T-cell (primary cell): ENCODE measurements at regions not wholly inside any gene's neighbourhood (a gene's known extent, or its start where the extent isn't known, plus 50 kb on each side); places are given as distances from the start of the nearest gene placed in this dataset.

Experiments
- ATAC-seq, 4 experiments: fragments of 200-7000 bp in 3 of 4; fragments of 150-1000 bp in 1 of 4; cut with Tn5 transposase; replicated peaks in 1 of 4; 1 replicate in 3 of 4; 2 replicates in 1 of 4; pipeline ENCODE4 v1.10.0; 2021; ENCODE audit warnings: moderate library complexity in 3 of 4, mild to moderate bottlenecking in 2 of 4, moderate number of reproducible peaks in 1 of 4
- CTCF ChIA-PET, 2 donors: fragments of 300-600 bp; sonication (Branson Sonifier 250); formaldehyde crosslinking; loops; one replicate each; lab custom pipeline; 2022; ENCODE audit warnings: antibody characterized with exemption in 2 of 2; lab: Charles Lee
- POLR2A ChIA-PET, 2 donors: fragments of 300-600 bp; sonication (Branson Sonifier 250); formaldehyde crosslinking; loops; one replicate each; lab custom pipeline; 2022; ENCODE audit warnings: antibody characterized with exemption in 2 of 2; lab: Charles Lee
- DNase-seq, 35 experiments: peaks; one replicate each; pipeline versions ENCODE4 v3.0.0 to v3.0.0-alpha.2; 2013 to 2023
- H3K27ac ChIP-seq: one replicate; pipeline ENCODE4 v1.5.1; 2013; ENCODE audit warnings: low read length
- H3K27me3 ChIP-seq, 2 experiments: replicated peaks in 1 of 2; 1 replicate in 1 of 2; 2 replicates in 1 of 2; pipeline versions ENCODE4 v1.6.1 to v1.7.0; 2013; ENCODE audit warnings: low read length in 1 of 2, mixed read lengths in 1 of 2; ENCODE audit not compliant: control insufficient read depth in 2 of 2, insufficient read depth in 2 of 2; ENCODE audit errors: extremely low read depth in 1 of 2
- H3K36me3 ChIP-seq, 2 donors: 1 replicate in 1 of 2; 2 replicates in 1 of 2; pipeline versions ENCODE4 v1.6.1 to v1.7.0; 2013; ENCODE audit warnings: low read length in 1 of 2; ENCODE audit not compliant: control insufficient read depth in 2 of 2, insufficient read depth in 1 of 2; ENCODE audit errors: extremely low read depth in 1 of 2
- H3K4me1 ChIP-seq, 2 experiments: 1 replicate in 1 of 2; 2 replicates in 1 of 2; pipeline versions ENCODE4 v1.6.1 to v1.7.0; 2013; ENCODE audit warnings: low read length in 2 of 2, mixed read lengths in 1 of 2; ENCODE audit not compliant: insufficient read depth in 2 of 2, control insufficient read depth in 1 of 2; ENCODE audit errors: extremely low read depth in 1 of 2
- H3K4me3 ChIP-seq, 2 donors: 1 replicate in 1 of 2; 2 replicates in 1 of 2; pipeline versions ENCODE4 v1.5.1 to v1.7.0; 2013; ENCODE audit warnings: mild to moderate bottlenecking in 2 of 2, low read length in 1 of 2, moderate library complexity in 1 of 2; ENCODE audit not compliant: control insufficient read depth in 1 of 2; ENCODE audit errors: extremely low read depth in 1 of 2
- H3K9me3 ChIP-seq: 2 replicates; pipeline ENCODE4 v1.7.0; 2013
- H3K27ac Mint-ChIP-seq, 2 donors: one replicate each; pipeline ENCODE4 v1.8.0; 2020 to 2021; ENCODE audit warnings: mild to moderate bottlenecking in 2 of 2, mixed read lengths in 2 of 2
- H3K27me3 Mint-ChIP-seq, 2 donors: one replicate each; pipeline ENCODE4 v1.8.0; 2021 to 2022; ENCODE audit warnings: mixed read lengths in 2 of 2
- H3K36me3 Mint-ChIP-seq: one replicate; pipeline ENCODE4 v1.8.0; 2021; ENCODE audit warnings: mixed read lengths
- H3K4me1 Mint-ChIP-seq, 3 donors: one replicate each; pipeline ENCODE4 v1.8.0; 2020 to 2022; ENCODE audit warnings: mixed read lengths in 3 of 3, mild to moderate bottlenecking in 1 of 3
- H3K4me3 Mint-ChIP-seq, 3 donors: one replicate each; pipeline ENCODE4 v1.8.0; 2020 to 2022; ENCODE audit warnings: mild to moderate bottlenecking in 3 of 3, mixed read lengths in 3 of 3, moderate library complexity in 3 of 3
- H3K9me3 Mint-ChIP-seq, 3 donors: one replicate each; pipeline ENCODE4 v1.8.0; 2020 to 2022; ENCODE audit warnings: mixed read lengths in 3 of 3
- WGBS: methylation state at CpG from one replicate; pipeline ENCODE4 v1.1.5; 2013; ENCODE audit warnings: missing lambda C conversion rate; ENCODE audit not compliant: insufficient coverage; 5-methylcytosine and 5-hydroxymethylcytosine counted together

DNA sequence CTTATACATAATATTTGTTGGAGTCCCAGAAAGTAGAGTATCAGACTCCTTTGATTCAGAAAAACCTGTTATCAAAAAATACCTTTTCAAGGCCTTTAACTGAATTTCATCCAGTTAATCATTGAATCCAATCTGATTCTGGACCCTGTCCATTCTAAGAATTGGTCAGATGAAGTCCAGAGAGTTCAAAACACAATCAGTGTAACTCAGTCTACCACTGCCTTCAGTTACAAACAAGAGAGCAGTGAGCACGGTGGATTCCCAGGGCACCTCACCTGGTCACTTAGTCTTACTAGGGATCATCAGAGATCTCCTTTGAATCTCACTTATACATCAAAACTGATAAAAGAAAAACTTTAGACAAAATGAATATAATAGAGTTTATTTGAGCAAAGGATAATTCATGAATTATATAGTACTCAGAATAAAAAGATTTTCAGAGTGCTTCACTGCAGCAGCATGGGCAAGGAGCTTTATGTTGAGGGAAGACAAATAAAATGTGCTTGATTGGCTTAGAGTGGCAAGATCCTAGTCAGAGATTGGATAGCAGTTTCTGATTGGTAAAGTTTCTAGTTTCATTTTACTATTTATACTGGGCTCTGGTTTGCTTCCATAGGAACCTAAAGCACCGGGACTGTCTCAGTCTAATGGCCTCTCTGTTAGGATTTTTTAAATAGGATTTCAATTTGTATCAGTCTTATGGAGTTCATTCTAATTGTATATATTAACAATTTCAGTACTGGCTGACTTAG, 474.9 kb upstream of the GOLIM4 start:
- no peak overlapping the region for H3K27ac ChIP-seq
- no peak for DNase-seq
- no peaks in the 10 kb centered on the region for H3K4me1 Mint-ChIP-seq
- H3K4me3 Mint-ChIP-seq, result no peak overlapping the region
- no peaks in the 10 kb centered on the region for H3K36me3 ChIP-seq
- ChIA-PET POLR2A (no interaction called here), CTCF (no interaction called here)
- H3K4me3 ChIP-seq, result no peak overlapping the region
- H3K9me3 ChIP-seq, result no peaks in the 10 kb centered on the region
- H3K27me3 Mint-ChIP-seq, result no peaks in the 10 kb centered on the region
- no peaks in the 10 kb centered on the region for H3K4me1 ChIP-seq
- H3K9me3 Mint-ChIP-seq, result peaks cover 0 to 7% (median 0%) of the 10 kb centered on the region in 3 donors
- no CpG with 5 or more reads among the region's 2 CpGs for WGBS
- H3K27ac Mint-ChIP-seq, result no peak overlapping the region
- no peaks in the 10 kb centered on the region for H3K27me3 ChIP-seq
- no peak for ATAC-seq
- no peaks in the 10 kb centered on the region for H3K36me3 Mint-ChIP-seq

DNA sequence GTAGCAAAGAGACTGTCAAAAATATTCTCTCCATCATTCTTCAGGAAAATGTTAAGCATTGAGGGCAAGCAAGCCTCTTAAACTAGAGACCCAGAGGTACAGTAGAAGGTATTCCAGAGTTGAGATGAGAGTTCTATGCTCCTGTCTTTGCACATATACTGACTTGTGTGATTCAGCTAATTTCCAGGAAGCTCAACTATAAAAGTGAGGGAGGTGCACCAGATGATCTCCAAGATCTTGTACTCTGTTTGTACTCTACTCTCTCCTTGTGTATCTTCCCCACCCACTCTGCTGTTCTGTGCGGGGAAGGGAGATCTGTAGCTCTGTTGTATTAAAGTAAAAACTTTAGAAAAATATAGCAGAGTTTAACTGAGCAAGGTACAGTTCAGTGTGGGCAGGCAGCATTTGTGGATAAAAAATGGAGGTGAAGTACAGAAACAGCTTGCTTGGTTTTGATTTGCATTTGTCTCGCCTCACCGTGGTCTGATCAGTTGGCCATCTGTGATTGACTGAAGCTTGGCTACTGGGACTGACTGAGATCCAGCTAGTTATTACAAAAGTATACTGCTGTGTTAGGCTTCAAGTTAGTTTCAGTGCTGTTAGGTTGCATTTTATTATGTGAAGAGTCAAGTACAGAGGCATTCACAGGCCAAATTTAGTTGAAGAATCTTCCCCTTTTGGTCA, 463.1 kb upstream of the GOLIM4 start:
- Histone ChIP-seq H3K27me3 (no peaks in the 10 kb centered on the region), H3K9me3 (no peaks in the 10 kb centered on the region), H3K4me1 (no peaks in the 10 kb centered on the region), H3K27ac (no peak overlapping the region), H3K4me3 (no peak overlapping the region), H3K36me3 (no peaks in the 10 kb centered on the region)
- CTCF ChIA-PET, result no interaction called here
- POLR2A ChIA-PET, result no interaction called here
- no peak for ATAC-seq
- Mint-ChIP-seq H3K36me3 (no peaks in the 10 kb centered on the region), H3K4me1 (no peaks in the 10 kb centered on the region), H3K27me3 (no peaks in the 10 kb centered on the region), H3K9me3 (no peaks in the 10 kb centered on the region), H3K4me3 (no peak overlapping the region), H3K27ac (no peak overlapping the region)
- 73% methylated on average over 2 of the region's 3 CpGs for WGBS
- DNase-seq, result no peak

DNA sequence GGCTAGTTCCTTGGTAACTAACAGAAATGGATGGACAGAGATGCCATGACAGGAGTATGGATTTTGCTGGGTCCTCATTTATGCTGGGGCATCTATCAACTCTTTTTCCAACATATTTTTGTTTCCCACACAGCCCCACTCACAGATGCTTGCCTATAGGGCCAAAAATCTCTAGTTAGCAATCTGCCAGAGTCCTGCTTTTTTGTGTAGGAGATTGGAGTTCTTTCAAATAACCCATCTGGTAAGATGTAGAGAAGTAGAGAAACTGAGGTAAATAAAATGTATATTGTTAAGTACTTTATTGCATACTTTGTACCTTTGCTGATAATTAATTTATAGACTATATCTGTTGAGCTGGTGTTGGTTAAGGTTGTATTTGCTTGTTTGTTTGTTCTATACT, 456.5 kb upstream of the GOLIM4 start:
- ATAC-seq, result no peak
- CTCF ChIA-PET, result no interaction called here

DNA sequence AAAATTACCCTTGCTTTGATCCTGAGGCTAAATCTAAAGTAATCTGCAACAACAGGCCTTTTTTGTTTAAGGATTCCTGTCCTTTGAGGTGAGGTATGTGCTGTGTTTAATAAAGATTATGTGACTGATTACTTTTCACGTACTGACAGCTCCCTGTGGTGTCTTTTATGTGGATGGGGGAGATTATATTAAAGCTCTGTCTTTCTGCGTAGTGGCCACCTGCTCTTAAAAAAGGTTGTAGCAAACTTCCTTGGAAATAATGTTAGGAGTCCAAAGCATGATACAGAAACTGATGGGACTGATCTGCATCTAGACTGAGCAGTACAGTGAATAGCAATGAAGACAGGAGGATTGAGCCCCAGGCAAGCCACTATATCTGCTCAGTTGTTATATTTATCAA, 453.0 kb upstream of the GOLIM4 start:
- no peak overlapping the region for H3K27ac Mint-ChIP-seq
- no peaks in the 10 kb centered on the region for H3K36me3 Mint-ChIP-seq
- no peak for ATAC-seq
- H3K36me3 ChIP-seq, result no peaks in the 10 kb centered on the region
- no peaks in the 10 kb centered on the region for H3K4me1 ChIP-seq
- no peaks in the 10 kb centered on the region for H3K4me1 Mint-ChIP-seq
- no peak overlapping the region for H3K4me3 ChIP-seq
- H3K9me3 Mint-ChIP-seq, result peaks cover 3 to 18% (median 5%) of the 10 kb centered on the region in 3 donors
- 40% methylated on average over 1 of the region's 2 CpGs for WGBS
- no peak for DNase-seq
- ChIA-PET CTCF (no interaction called here), POLR2A (no interaction called here)
- H3K4me3 Mint-ChIP-seq, result no peak overlapping the region
- H3K27me3 Mint-ChIP-seq, result no peaks in the 10 kb centered on the region
- H3K27me3 ChIP-seq, result no peaks in the 10 kb centered on the region
- H3K9me3 ChIP-seq, result no peaks in the 10 kb centered on the region
- H3K27ac ChIP-seq, result no peak overlapping the region

More for the DNA sequence above, 456.5 kb upstream of the GOLIM4 start:
- Histone ChIP-seq H3K9me3 (no peaks in the 10 kb centered on the region), H3K27me3 (no peaks in the 10 kb centered on the region), H3K4me1 (no peaks in the 10 kb centered on the region), H3K4me3 (no peak overlapping the region), H3K36me3 (no peaks in the 10 kb centered on the region), H3K27ac (no peak overlapping the region)
- no peaks in the 10 kb centered on the region for H3K4me1 Mint-ChIP-seq
- DNase-seq, result no peak
- POLR2A ChIA-PET, result no interaction called here
- H3K4me3 Mint-ChIP-seq, result no peak overlapping the region
- no peak overlapping the region for H3K27ac Mint-ChIP-seq
- H3K36me3 Mint-ChIP-seq, result no peaks in the 10 kb centered on the region
- no peaks in the 10 kb centered on the region for H3K27me3 Mint-ChIP-seq
- H3K9me3 Mint-ChIP-seq, result peaks cover 3 to 13% (median 5%) of the 10 kb centered on the region in 3 donors

DNA sequence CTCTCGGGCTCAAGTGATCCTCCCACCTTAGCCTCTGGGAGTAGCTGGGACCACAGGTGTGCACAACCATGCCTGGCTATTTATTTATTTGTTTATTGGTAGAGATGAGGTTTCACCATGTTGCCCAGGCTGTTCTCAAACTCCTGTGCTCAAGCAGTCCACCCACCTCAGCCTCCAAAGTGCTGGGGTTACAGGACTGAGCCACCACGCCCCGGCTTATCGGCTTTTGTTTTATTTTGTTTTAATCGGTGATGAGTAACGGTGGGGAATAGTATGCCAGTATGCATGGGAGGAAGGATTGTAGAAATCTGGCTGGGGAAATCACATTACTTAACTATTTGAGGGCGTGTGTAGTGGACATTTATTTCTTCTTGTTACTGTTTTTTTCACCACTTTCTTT, 451.0 kb upstream of the GOLIM4 start:
- ChIA-PET CTCF (no interaction called here), POLR2A (no interaction called here)
- H3K4me3 Mint-ChIP-seq, result no peak overlapping the region
- H3K27ac ChIP-seq, result no peak overlapping the region
- ATAC-seq (no peak), DNase-seq (no peak)
- H3K4me3 ChIP-seq, result no peak overlapping the region
- H3K9me3 ChIP-seq, result no peaks in the 10 kb centered on the region
- WGBS, result no CpG with 5 or more reads among the region's 7 CpGs
- H3K4me1 Mint-ChIP-seq, result no peaks in the 10 kb centered on the region
- no peaks in the 10 kb centered on the region for H3K27me3 Mint-ChIP-seq
- no peaks in the 10 kb centered on the region for H3K27me3 ChIP-seq
- H3K4me1 ChIP-seq, result no peaks in the 10 kb centered on the region
- no peak overlapping the region for H3K27ac Mint-ChIP-seq
- no peaks in the 10 kb centered on the region for H3K36me3 ChIP-seq
- no peaks in the 10 kb centered on the region for H3K36me3 Mint-ChIP-seq
- H3K9me3 Mint-ChIP-seq, result peaks cover 3 to 17% (median 5%) of the 10 kb centered on the region in 3 donors

DNA sequence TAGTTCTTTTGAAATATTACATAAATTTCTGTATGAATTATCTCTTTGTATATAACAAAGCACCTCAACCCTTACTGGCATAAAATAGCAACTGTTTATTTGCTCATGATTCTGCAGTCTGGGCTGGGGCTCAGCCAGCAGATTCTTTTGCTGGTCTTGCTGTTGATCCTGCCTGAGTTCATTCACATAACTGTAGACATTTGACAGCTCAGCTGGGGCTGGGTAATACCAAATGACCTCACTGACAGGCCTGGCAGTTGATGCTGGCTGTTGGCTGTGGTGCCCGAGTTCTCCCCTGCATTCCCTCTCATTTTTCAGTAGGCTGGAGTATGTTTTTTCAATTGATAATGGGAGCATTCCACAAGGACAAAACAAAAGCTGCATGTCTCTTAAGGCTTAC, 449.9 kb upstream of the GOLIM4 start:
- Mint-ChIP-seq H3K36me3 (no peaks in the 10 kb centered on the region), H3K4me1 (no peaks in the 10 kb centered on the region), H3K27ac (no peak overlapping the region), H3K4me3 (no peak overlapping the region), H3K9me3 (peaks cover 3 to 18% (median 4%) of the 10 kb centered on the region in 3 donors), H3K27me3 (no peaks in the 10 kb centered on the region)
- ChIA-PET CTCF (no interaction called here), POLR2A (no interaction called here)
- H3K4me3 ChIP-seq, result no peak overlapping the region
- no peaks in the 10 kb centered on the region for H3K4me1 ChIP-seq
- WGBS, result no CpG with 5 or more reads among the region's 1 CpG
- ATAC-seq (no peak), DNase-seq (no peak)
- no peaks in the 10 kb centered on the region for H3K9me3 ChIP-seq
- H3K27ac ChIP-seq, result no peak overlapping the region
- no peaks in the 10 kb centered on the region for H3K27me3 ChIP-seq
- H3K36me3 ChIP-seq, result no peaks in the 10 kb centered on the region
